ENCODE measurements at regions not wholly inside any gene's neighbourhood (a gene's known extent, or its start where the extent isn't known, plus 50 kb on each side); places are given as distances from the start of the nearest gene placed in this dataset.

DNA sequence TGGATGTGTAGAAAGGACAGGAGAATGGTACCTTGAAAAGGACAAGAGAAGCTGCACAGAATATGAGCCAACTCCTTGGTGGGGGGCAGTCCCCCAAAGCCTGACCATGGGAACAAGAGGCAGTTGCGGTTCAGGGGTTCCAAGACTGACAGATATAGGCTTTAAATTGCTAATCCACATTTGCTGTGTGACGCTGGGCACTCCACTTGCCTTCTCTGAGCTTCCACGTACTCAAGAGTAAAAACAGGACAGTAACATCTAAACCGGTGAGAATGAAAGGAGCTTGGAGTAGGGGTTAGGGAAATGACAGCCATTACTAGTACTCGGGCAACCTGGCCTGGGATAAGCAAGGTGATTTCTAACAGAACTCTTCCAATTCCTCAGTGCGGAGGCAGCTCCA, 57.9 kb upstream of the LRFN2 start:
- TF ChIP-seq, protein P1, sequence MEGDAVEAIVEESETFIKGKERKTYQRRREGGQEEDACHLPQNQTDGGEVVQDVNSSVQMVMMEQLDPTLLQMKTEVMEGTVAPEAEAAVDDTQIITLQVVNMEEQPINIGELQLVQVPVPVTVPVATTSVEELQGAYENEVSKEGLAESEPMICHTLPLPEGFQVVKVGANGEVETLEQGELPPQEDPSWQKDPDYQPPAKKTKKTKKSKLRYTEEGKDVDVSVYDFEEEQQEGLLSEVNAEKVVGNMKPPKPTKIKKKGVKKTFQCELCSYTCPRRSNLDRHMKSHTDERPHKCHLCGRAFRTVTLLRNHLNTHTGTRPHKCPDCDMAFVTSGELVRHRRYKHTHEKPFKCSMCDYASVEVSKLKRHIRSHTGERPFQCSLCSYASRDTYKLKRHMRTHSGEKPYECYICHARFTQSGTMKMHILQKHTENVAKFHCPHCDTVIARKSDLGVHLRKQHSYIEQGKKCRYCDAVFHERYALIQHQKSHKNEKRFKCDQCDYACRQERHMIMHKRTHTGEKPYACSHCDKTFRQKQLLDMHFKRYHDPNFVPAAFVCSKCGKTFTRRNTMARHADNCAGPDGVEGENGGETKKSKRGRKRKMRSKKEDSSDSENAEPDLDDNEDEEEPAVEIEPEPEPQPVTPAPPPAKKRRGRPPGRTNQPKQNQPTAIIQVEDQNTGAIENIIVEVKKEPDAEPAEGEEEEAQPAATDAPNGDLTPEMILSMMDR (IDR thresholded peaks at IDR 0.05; ENCODE audit: control insufficient read depth, insufficient read depth, low read depth, low read length, missing control alignments), result no peak
- no peak overlapping the region for H3K4me3 ChIP-seq (ENCODE audit: control insufficient read depth, low read depth, low read length)
- DNase-seq (ENCODE audit: low read depth), result no peak

- no peak for DNase-seq (ENCODE audit: low read depth)
- H3K4me3 ChIP-seq (ENCODE audit: control insufficient read depth, low read depth, low read length), result no peak overlapping the region
- TF ChIP-seq, protein P1 (IDR thresholded peaks at IDR 0.05; ENCODE audit: control insufficient read depth, insufficient read depth, low read depth, low read length, missing control alignments), result no peak
Measured at GRCh38 chr6:40642837-40643236, 55.7 kb upstream of the LRFN2 start.

DNA sequence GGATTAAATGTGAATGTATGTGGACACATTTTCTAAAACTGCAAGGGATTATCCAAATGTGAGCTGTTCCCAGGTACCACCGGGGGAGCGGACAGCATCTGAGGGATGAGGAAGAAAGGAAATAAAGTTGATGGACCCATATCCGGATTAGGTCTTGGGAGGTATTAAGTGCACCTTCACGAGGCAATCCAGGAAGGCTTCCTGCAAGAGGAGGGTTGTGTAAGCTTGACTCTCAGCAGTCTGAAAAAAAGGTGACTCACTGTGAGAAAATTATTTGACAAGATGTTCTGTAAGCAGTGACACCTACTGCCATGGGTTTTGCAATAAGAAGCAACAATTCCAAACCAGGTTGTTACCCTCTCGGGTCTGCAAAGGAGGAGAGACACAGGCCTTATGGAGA, 55.0 kb upstream of the LRFN2 start:
- H3K4me3 ChIP-seq (ENCODE audit: control insufficient read depth, low read depth, low read length), result no peak overlapping the region
- DNase-seq (ENCODE audit: low read depth), result no peak
- TF ChIP-seq, protein P1 (IDR thresholded peaks at IDR 0.05; ENCODE audit: control insufficient read depth, insufficient read depth, low read depth, low read length, missing control alignments), result no peak

DNA sequence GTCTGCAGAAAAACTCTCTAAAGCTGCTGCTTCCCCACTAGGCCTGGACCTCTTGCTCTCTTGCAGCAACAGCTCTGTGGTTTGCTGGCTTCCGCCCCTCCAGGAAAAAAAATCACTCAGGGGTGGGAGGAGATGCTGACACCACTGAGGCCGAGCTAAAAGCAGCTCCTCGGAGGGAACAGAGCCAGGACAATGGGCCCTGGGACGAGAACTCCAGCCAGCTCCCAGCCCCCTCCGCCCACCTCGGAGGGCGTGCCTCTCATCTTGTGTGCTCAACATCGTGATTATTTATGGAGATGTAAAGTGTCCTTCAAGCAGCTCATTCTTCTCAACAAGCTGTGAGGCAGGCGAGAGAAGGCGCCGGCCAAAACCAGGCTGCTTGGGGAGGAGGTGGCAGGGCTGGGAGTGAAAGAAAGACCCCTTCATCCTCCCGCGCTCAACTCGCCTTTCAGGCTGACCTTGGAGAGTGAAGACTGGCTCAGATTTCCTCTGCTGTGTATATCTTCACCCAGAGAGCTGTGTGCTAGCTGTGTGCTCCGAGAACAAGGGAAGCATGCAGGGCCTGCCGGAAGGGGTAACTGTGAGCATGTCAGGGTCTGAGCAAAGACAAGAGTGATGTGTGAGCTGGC, 53.5 kb upstream of the LRFN2 start:
- DNase-seq (ENCODE audit: low read depth), result no peak
- TF ChIP-seq, protein P1 (IDR thresholded peaks at IDR 0.05; ENCODE audit: control insufficient read depth, insufficient read depth, low read depth, low read length, missing control alignments), result no peak
- no peak overlapping the region for H3K4me3 ChIP-seq (ENCODE audit: control insufficient read depth, low read depth, low read length)

Data from AG09309 (cell line).